Neuronal stem cell (in vitro differentiated cells): ENCODE measurements at regions not wholly inside any gene's neighbourhood (a gene's known extent, or its start where the extent isn't known, plus 50 kb on each side); places are given as distances from the start of the nearest gene placed in this dataset.

Experiments used
- DNase-seq: peaks from one replicate; pipeline ENCODE4 v3.0.0-alpha.2; 2013; ENCODE audit warnings: low spot score
- H2AFZ ChIP-seq: one replicate; pipeline ENCODE4 v1.6.1; 2013; ENCODE audit warnings: mild to moderate bottlenecking, low read length, inconsistent platforms
- H2AK5ac ChIP-seq: 2 replicates; pipeline ENCODE4 v1.6.1; 2013; ENCODE audit warnings: low read depth, mild to moderate bottlenecking, inconsistent platforms, low read length, moderate library complexity, mixed read lengths
- H2BK120ac ChIP-seq: 2 replicates; pipeline ENCODE4 v1.6.1; 2013; ENCODE audit warnings: low read depth, mild to moderate bottlenecking, inconsistent platforms, low read length, moderate library complexity, mixed read lengths
- H2BK12ac ChIP-seq: one replicate; pipeline ENCODE4 v1.6.1; 2013; ENCODE audit warnings: low read length, inconsistent platforms
- H2BK15ac ChIP-seq: 2 replicates; pipeline ENCODE4 v1.6.1; 2013; ENCODE audit warnings: mild to moderate bottlenecking, low read length, inconsistent platforms, mixed read lengths
- H2BK5ac ChIP-seq: one replicate; pipeline ENCODE4 v1.6.1; 2013; ENCODE audit warnings: inconsistent platforms, mild to moderate bottlenecking, low read length, moderate library complexity
- H3K14ac ChIP-seq: one replicate; pipeline ENCODE4 v1.6.1; 2013; ENCODE audit warnings: low read length, inconsistent platforms
- H3K18ac ChIP-seq: 2 replicates; pipeline ENCODE4 v1.6.1; 2013; ENCODE audit warnings: low read length, inconsistent platforms
- H3K23ac ChIP-seq: 2 replicates; pipeline ENCODE4 v1.6.1; 2013; ENCODE audit warnings: low read depth, mild to moderate bottlenecking, mixed read lengths, low read length, inconsistent platforms; ENCODE audit not compliant: poor library complexity
- H3K27ac ChIP-seq: replicated peaks from 3 replicates; pipeline ENCODE4 v1.5.1; 2013; ENCODE audit warnings: low read length, inconsistent platforms
- H3K27me3 ChIP-seq, 3 experiments: 2 replicates each; pipeline ENCODE4 v1.6.1; 2013; ENCODE audit warnings: low read length in 3 of 3, mild to moderate bottlenecking in 2 of 3, inconsistent platforms in 1 of 3, low read depth in 1 of 3, mixed read lengths in 1 of 3, moderate library complexity in 1 of 3; ENCODE audit not compliant: control insufficient read depth in 3 of 3, insufficient read depth in 3 of 3
- H3K36me3 ChIP-seq, 2 donors: replicated peaks in 1 of 2; 2 replicates each; pipeline ENCODE4 v1.6.1; 2013; ENCODE audit warnings: low read length in 2 of 2; ENCODE audit not compliant: control insufficient read depth in 2 of 2, insufficient read depth in 2 of 2
- H3K4ac ChIP-seq: 2 replicates; pipeline ENCODE4 v1.6.1; 2013; ENCODE audit warnings: inconsistent platforms, mild to moderate bottlenecking, low read length, moderate library complexity
- H3K4me1 ChIP-seq, 2 donors: 1 replicate in 1 of 2; 2 replicates in 1 of 2; pipeline ENCODE4 v1.6.1; 2013; ENCODE audit warnings: low read length in 2 of 2, low read depth in 1 of 2; ENCODE audit not compliant: control insufficient read depth in 2 of 2, insufficient read depth in 1 of 2
- H3K4me2 ChIP-seq: one replicate; pipeline ENCODE4 v1.6.1; 2013; ENCODE audit warnings: mild to moderate bottlenecking, low read length, inconsistent platforms; ENCODE audit not compliant: insufficient read depth, poor library complexity, severe bottlenecking
- H3K4me3 ChIP-seq, 2 donors: 2 replicates each; pipeline ENCODE4 v1.5.1; 2013; ENCODE audit warnings: low read length in 2 of 2, mild to moderate bottlenecking in 2 of 2, inconsistent platforms in 1 of 2, moderate library complexity in 1 of 2
- H3K79me1 ChIP-seq: one replicate; pipeline ENCODE4 v1.6.1; 2013; ENCODE audit warnings: low read depth, mild to moderate bottlenecking, inconsistent platforms, low read length, moderate library complexity
- H3K9ac ChIP-seq: one replicate; pipeline ENCODE4 v1.6.1; 2013; ENCODE audit warnings: mild to moderate bottlenecking, low read depth, low read length, inconsistent platforms; ENCODE audit not compliant: poor library complexity
- H3K9me3 ChIP-seq, 2 donors: replicated peaks in 1 of 2; 2 replicates each; pipeline versions ENCODE3 to v1.6.1; 2013; ENCODE audit warnings: low read length in 2 of 2, mild to moderate bottlenecking in 2 of 2, inconsistent platforms in 1 of 2, low read depth in 1 of 2, mixed read lengths in 1 of 2, moderate library complexity in 1 of 2; ENCODE audit not compliant: control insufficient read depth in 2 of 2, insufficient read depth in 1 of 2
- H4K8ac ChIP-seq: one replicate; pipeline ENCODE4 v1.6.1; 2013; ENCODE audit warnings: low read depth, mild to moderate bottlenecking, inconsistent platforms, low read length, moderate library complexity
- H4K91ac ChIP-seq: one replicate; pipeline ENCODE4 v1.6.1; 2013; ENCODE audit warnings: low read length, low read depth, mild to moderate bottlenecking, inconsistent platforms; ENCODE audit not compliant: poor library complexity
- WGBS, 2 donors: extraction: QIAGEN DNeasy Blood & Tissue Kit; methylation state at CpG; one replicate each; pipeline ENCODE4 v1.1.7; 2013; ENCODE audit warnings: missing lambda C conversion rate in 2 of 2, mixed read lengths in 1 of 2; ENCODE audit not compliant: insufficient read length in 2 of 2, insufficient replicate concordance in 1 of 2; ENCODE audit errors: extremely low coverage in 2 of 2; 5-methylcytosine and 5-hydroxymethylcytosine counted together

GRCh38 chr20:43360016-43360415 is 97.7 kb upstream of the SRSF6 start:
- Histone ChIP-seq H3K79me1 (no peaks in the 10 kb centered on the region), H4K91ac (no peak overlapping the region), H3K4ac (no peak overlapping the region), H3K18ac (no peak overlapping the region), H3K27ac (no peak overlapping the region), H3K36me3 (no peaks in the 10 kb centered on the region), H2BK5ac (no peak overlapping the region), H3K27me3 (no peaks in the 10 kb centered on the region), H2AK5ac (no peak overlapping the region), H3K4me3 (no peak overlapping the region), H3K4me2 (no peak overlapping the region), H2AFZ (no peak overlapping the region), H3K9ac (no peak overlapping the region), H2BK120ac (no peak overlapping the region), H2BK15ac (no peak overlapping the region), H4K8ac (no peak overlapping the region), H3K9me3 (peaks cover 0 to 2% of the 10 kb centered on the region in 2 donors), H3K23ac (no peak overlapping the region), H3K14ac (no peak overlapping the region), H2BK12ac (no peak overlapping the region), H3K4me1 (peaks cover 0 to 7% of the 10 kb centered on the region in 2 donors)
- WGBS, 2 donors: no CpG with 5 or more reads among the region's 8 CpGs
- no peak for DNase-seq

- peaks cover 0 to 2% of the 10 kb centered on the region in 2 donors for H3K4me1 ChIP-seq
- no peak overlapping the region for H2BK12ac ChIP-seq
- H3K14ac ChIP-seq: no peak overlapping the region
- H2BK120ac ChIP-seq: no peak overlapping the region
- H3K4me2 ChIP-seq: no peak overlapping the region
- no peak overlapping the region for H4K8ac ChIP-seq
- no peak overlapping the region for H3K23ac ChIP-seq
- peaks cover 0 to 2% of the 10 kb centered on the region in 2 donors for H3K9me3 ChIP-seq
- H2AK5ac ChIP-seq: no peak overlapping the region
- H2BK5ac ChIP-seq: no peak overlapping the region
- H3K9ac ChIP-seq: no peak overlapping the region
- no peak for DNase-seq
- H3K18ac ChIP-seq: no peak overlapping the region
- H3K36me3 ChIP-seq: no peaks in the 10 kb centered on the region
- no CpG with 5 or more reads among the region's 2 CpGs for WGBS, 2 donors
- H3K79me1 ChIP-seq: no peaks in the 10 kb centered on the region
- H2AFZ ChIP-seq: no peak overlapping the region
- no peak overlapping the region for H3K27ac ChIP-seq
- H4K91ac ChIP-seq: no peak overlapping the region
- no peak overlapping the region for H3K4ac ChIP-seq
- H2BK15ac ChIP-seq: no peak overlapping the region
- no peak overlapping the region for H3K4me3 ChIP-seq
- H3K27me3 ChIP-seq: no peaks in the 10 kb centered on the region
These were observed 98.9 kb upstream of the SRSF6 start for GRCh38 chr20:43358811-43359210.

- Histone ChIP-seq H3K18ac (no peak overlapping the region), H2BK120ac (no peak overlapping the region), H3K79me1 (no peaks in the 10 kb centered on the region), H2AK5ac (no peak overlapping the region), H3K4me2 (no peak overlapping the region), H2BK12ac (no peak overlapping the region), H4K91ac (no peak overlapping the region), H3K4me1 (no peaks in the 10 kb centered on the region), H3K14ac (peak overlapping the region; percentile 14), H3K4me3 (no peak overlapping the region), H3K27me3 (no peaks in the 10 kb centered on the region), H3K23ac (no peak overlapping the region), H3K36me3 (no peaks in the 10 kb centered on the region), H2BK15ac (no peak overlapping the region), H2BK5ac (no peak overlapping the region), H4K8ac (no peak overlapping the region), H3K4ac (no peak overlapping the region), H3K9ac (no peak overlapping the region), H2AFZ (no peak overlapping the region), H3K27ac (no peak overlapping the region), H3K9me3 (peaks cover 0 to 2% of the 10 kb centered on the region in 2 donors)
- no CpG with 5 or more reads among the region's 6 CpGs for WGBS, 2 donors
- no peak for DNase-seq
These were observed 100.3 kb upstream of the SRSF6 start for GRCh38 chr20:43357352-43357751.

DNA sequence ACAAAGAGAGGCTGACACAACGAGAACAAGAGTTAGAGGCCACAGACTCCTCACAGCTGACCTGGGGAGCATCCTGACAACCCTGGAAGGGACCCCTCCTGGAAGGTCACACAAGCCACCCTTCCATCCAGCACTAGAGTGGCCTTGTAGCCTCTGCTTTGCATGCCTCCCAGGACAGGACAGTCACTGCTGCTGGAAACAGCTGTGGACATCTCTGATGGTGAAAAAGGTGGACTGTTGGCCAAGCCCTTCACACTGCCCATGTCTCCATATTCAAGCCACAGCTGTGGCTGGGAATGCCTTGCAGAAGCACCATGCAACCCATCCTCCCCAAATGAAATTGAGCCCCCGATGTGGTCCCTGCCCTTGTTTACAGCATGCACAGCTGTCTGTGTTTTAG is 102.1 kb upstream of the SRSF6 start:
- H4K8ac ChIP-seq: no peak overlapping the region
- no peak overlapping the region for H2BK15ac ChIP-seq
- peak overlapping the region in 1 of 2 donors; percentile 38 for H3K4me3 ChIP-seq
- H3K27ac ChIP-seq: no peak overlapping the region
- WGBS, 2 donors: no CpG with 5 or more reads among the region's 2 CpGs
- H3K4me1 ChIP-seq: no peaks in the 10 kb centered on the region
- no peak overlapping the region for H4K91ac ChIP-seq
- no peak overlapping the region for H3K23ac ChIP-seq
- no peak overlapping the region for H2BK5ac ChIP-seq
- no peaks in the 10 kb centered on the region for H3K79me1 ChIP-seq
- H2BK12ac ChIP-seq: no peak overlapping the region
- H3K36me3 ChIP-seq: no peaks in the 10 kb centered on the region
- peaks cover 0 to 4% of the 10 kb centered on the region in 2 donors for H3K9me3 ChIP-seq
- H3K4ac ChIP-seq: no peak overlapping the region
- H3K4me2 ChIP-seq: no peak overlapping the region
- no peak for DNase-seq
- H3K14ac ChIP-seq: peak overlapping the region; percentile 71
- H3K9ac ChIP-seq: no peak overlapping the region
- H2AK5ac ChIP-seq: no peak overlapping the region
- no peaks in the 10 kb centered on the region for H3K27me3 ChIP-seq
- no peak overlapping the region for H2BK120ac ChIP-seq
- H3K18ac ChIP-seq: peak overlapping the region; percentile 83
- H2AFZ ChIP-seq: no peak overlapping the region
